ENCODE measurements at regions not wholly inside any gene's neighbourhood (a gene's known extent, or its start where the extent isn't known, plus 50 kb on each side); places are given as distances from the start of the nearest gene placed in this dataset.

DNA sequence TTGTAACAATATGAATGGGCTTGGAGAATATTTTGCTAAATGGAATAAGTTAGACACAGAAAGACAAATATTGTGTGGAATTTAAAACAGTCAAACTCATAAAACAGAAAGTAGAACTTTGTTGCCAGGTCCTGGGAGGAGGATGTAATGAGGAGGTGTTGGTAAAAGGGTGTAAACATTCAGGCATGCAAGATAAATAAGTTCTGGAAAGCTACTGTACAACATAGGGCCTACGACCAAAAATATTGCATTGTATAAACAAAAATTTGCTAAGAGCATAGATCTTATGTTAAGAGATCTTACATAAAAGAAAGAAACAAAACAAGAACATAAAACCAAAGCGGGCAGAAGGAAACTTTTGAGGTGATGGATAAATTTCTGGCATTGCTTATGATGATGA is 1907.8 kb upstream of the PCDH20 start:
- no TSS peak for BruUV-seq (replicated peaks)
- ATAC-seq, result no peak

DNA sequence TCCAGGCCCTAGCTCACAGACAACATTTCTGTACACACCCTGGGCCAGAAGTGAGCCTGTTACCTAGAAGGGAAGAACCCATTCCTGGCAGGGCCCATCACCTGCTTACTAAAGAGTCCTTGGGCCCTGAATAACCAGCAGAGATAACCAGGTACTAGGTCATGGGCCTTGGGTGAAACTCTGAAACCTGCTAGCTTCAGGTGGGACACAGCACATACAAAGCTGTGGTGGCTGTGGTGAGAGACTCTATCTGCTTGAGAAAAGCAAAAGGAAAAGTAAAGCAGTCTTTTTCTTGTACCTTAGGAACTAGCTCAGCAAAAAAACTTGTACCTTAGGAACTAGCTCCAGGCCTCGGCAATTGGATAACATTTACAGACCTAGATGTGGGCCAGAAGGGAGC is 1895.9 kb upstream of the PCDH20 start:
- no TSS peak for BruUV-seq (replicated peaks)
- ChIA-PET POLR2A (no interaction called here), SMC1A (ENCODE audit: uncharacterized antibody, unreplicated experiment) (interaction anchor here (0.6 kb wide), 1 partner anchor 73 kb away, joined by 3 read pairs; no protein-coding TSS in a partner anchor), CTCF (interaction anchor here (0.9 kb wide), 1 partner anchor 9 kb away, joined by 3 read pairs; no protein-coding TSS in a partner anchor), RAD21 (ENCODE audit: unreplicated experiment) (no interaction called here)
- Histone ChIP-seq H4K20me1 (ENCODE audit: control insufficient read depth, insufficient read depth) (no peaks in the 10 kb centered on the region), H3K4me2 (ENCODE audit: control insufficient read depth, insufficient read depth) (no peak overlapping the region), H3K79me2 (ENCODE audit: control insufficient read depth, insufficient read depth, low read length) (no peaks in the 10 kb centered on the region), H3K4me3 (no peak overlapping the region), H3K36me3 (ENCODE audit: control insufficient read depth in 2 of 2, insufficient read depth in 2 of 2, low read length in 1 of 2) (no peaks in the 10 kb centered on the region), H3K9me3 (replicated peaks; ENCODE audit: control insufficient read depth, insufficient read depth, low read length) (no peaks in the 10 kb centered on the region), H3K27ac (ENCODE audit: control insufficient read depth, insufficient read depth) (no peak overlapping the region), H3K4me1 (ENCODE audit: control insufficient read depth, insufficient read depth, low read length) (no peaks in the 10 kb centered on the region), H2AFZ (ENCODE audit: control insufficient read depth, low read depth, low read length) (no peak overlapping the region), H3K27me3 (replicated peaks in 1 of 2; ENCODE audit: control insufficient read depth in 2 of 2, insufficient read depth in 2 of 2, low read length in 1 of 2) (no peaks in the 10 kb centered on the region), H3K9ac (ENCODE audit: control insufficient read depth, insufficient read depth, low read length) (no peak overlapping the region)
- no peak for TF ChIP-seq SIX5 (IDR thresholded peaks at IDR 0.05; ENCODE audit: low read depth, low read length, severe bottlenecking)
- TF ChIP-seq, protein P1, sequence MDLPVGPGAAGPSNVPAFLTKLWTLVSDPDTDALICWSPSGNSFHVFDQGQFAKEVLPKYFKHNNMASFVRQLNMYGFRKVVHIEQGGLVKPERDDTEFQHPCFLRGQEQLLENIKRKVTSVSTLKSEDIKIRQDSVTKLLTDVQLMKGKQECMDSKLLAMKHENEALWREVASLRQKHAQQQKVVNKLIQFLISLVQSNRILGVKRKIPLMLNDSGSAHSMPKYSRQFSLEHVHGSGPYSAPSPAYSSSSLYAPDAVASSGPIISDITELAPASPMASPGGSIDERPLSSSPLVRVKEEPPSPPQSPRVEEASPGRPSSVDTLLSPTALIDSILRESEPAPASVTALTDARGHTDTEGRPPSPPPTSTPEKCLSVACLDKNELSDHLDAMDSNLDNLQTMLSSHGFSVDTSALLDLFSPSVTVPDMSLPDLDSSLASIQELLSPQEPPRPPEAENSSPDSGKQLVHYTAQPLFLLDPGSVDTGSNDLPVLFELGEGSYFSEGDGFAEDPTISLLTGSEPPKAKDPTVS (IDR thresholded peaks at IDR 0.05; ENCODE audit: low read depth, low read length), result no peak
- WGBS (ENCODE audit: insufficient coverage, insufficient replicate concordance, low lambda C conversion rate, missing lambda C conversion rate), result 12% methylated on average over 1 of the region's 1 CpG
- intact Hi-C loops (cut with micrococcal nuclease; ENCODE audit: unreplicated experiment) (no loop called here), in situ Hi-C loops (cut with MboI) (no loop called here)
- FAIRE-seq (no peak), DNase-seq (ENCODE audit: low read depth, low spot score) (no peak), ATAC-seq (no peak; the same call in 2 of the 3 replicates)

More for the DNA sequence above, 1907.8 kb upstream of the PCDH20 start:
- CTCF ChIA-PET, result no interaction called here
- 0% methylated on average over 2 of the region's 2 CpGs for WGBS (ENCODE audit: insufficient coverage, insufficient replicate concordance, low lambda C conversion rate, missing lambda C conversion rate)
- no peak overlapping the region for H3K4me3 ChIP-seq
- no peak overlapping the region for H2AFZ ChIP-seq (ENCODE audit: control insufficient read depth, low read depth, low read length)
- DNase-seq (ENCODE audit: low read depth, low spot score), result no peak
- TF ChIP-seq, protein P2, sequence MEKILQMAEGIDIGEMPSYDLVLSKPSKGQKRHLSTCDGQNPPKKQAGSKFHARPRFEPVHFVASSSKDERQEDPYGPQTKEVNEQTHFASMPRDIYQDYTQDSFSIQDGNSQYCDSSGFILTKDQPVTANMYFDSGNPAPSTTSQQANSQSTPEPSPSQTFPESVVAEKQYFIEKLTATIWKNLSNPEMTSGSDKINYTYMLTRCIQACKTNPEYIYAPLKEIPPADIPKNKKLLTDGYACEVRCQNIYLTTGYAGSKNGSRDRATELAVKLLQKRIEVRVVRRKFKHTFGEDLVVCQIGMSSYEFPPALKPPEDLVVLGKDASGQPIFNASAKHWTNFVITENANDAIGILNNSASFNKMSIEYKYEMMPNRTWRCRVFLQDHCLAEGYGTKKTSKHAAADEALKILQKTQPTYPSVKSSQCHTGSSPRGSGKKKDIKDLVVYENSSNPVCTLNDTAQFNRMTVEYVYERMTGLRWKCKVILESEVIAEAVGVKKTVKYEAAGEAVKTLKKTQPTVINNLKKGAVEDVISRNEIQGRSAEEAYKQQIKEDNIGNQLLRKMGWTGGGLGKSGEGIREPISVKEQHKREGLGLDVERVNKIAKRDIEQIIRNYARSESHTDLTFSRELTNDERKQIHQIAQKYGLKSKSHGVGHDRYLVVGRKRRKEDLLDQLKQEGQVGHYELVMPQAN (conservative IDR thresholded peaks at IDR 0.05), result no peak
- intact Hi-C loops (cut with micrococcal nuclease; ENCODE audit: unreplicated experiment) (no loop called here), in situ Hi-C loops (cut with MboI) (no loop called here)
- H3K27me3 ChIP-seq (replicated peaks in 1 of 2; ENCODE audit: control insufficient read depth in 2 of 2, insufficient read depth in 2 of 2, low read length in 1 of 2), result no peaks in the 10 kb centered on the region
- no peak for FAIRE-seq
- POLR2A ChIA-PET, result no interaction called here
- RAD21 ChIA-PET (ENCODE audit: unreplicated experiment), result no interaction called here
- no peaks in the 10 kb centered on the region for H3K79me2 ChIP-seq (ENCODE audit: control insufficient read depth, insufficient read depth, low read length)
- no peaks in the 10 kb centered on the region for H3K4me1 ChIP-seq (ENCODE audit: control insufficient read depth, insufficient read depth, low read length)
- H3K4me2 ChIP-seq (ENCODE audit: control insufficient read depth, insufficient read depth), result no peak overlapping the region
- no peak overlapping the region for H3K9ac ChIP-seq (ENCODE audit: control insufficient read depth, insufficient read depth, low read length)
- no peak overlapping the region for H3K27ac ChIP-seq (ENCODE audit: control insufficient read depth, insufficient read depth)
- SMC1A ChIA-PET (ENCODE audit: uncharacterized antibody, unreplicated experiment), result no interaction called here
- H3K36me3 ChIP-seq (ENCODE audit: control insufficient read depth in 2 of 2, insufficient read depth in 2 of 2, low read length in 1 of 2), result no peaks in the 10 kb centered on the region
- no peaks in the 10 kb centered on the region for H4K20me1 ChIP-seq (ENCODE audit: control insufficient read depth, insufficient read depth)
- no peaks in the 10 kb centered on the region for H3K9me3 ChIP-seq (replicated peaks; ENCODE audit: control insufficient read depth, insufficient read depth, low read length)
